ENCODE measurements at regions not wholly inside any gene's neighbourhood (a gene's known extent, or its start where the extent isn't known, plus 50 kb on each side); places are given as distances from the start of the nearest gene placed in this dataset.
"Not testable (repeated sequence)": the region's sequence is repeated elsewhere in the genome, so short reads cannot be mapped to it uniquely, and the experiment has no call there.

GRCh38 chr6:34646714-34647113 lies 49.9 kb downstream of the ILRUN start:
- no peaks in the 10 kb centered on the region for H3K9me3 Mint-ChIP-seq
- no peaks in the 10 kb centered on the region for H3K27me3 Mint-ChIP-seq (ENCODE audit: low read depth)
- no peak overlapping the region for H3K4me3 Mint-ChIP-seq
- POLR2A ChIA-PET: no interaction called here
- TF ChIP-seq E2F1 (CRISPR knock-in tag; IDR thresholded peaks at IDR 0.05): no peak
- H3K36me3 Mint-ChIP-seq: peaks cover 7% of the 10 kb centered on the region; the same call in 1 of the 2 replicates
- no peak for ATAC-seq
- no peaks in the 10 kb centered on the region for H3K4me1 Mint-ChIP-seq
- H3K27ac Mint-ChIP-seq: no peak overlapping the region
- CTCF ChIA-PET: no interaction called here
- no peak for DNase-seq (ENCODE audit: low spot score)

- H3K9me3 Mint-ChIP-seq: no peaks in the 10 kb centered on the region
- POLR2A ChIA-PET: no interaction called here
- DNase-seq (ENCODE audit: low spot score): no peak
- CTCF ChIA-PET: no interaction called here
- no peak overlapping the region for H3K4me3 Mint-ChIP-seq
- TF ChIP-seq ZBTB43 (CRISPR knock-in tag; IDR thresholded peaks at IDR 0.05): no peak
- TF ChIP-seq ELF4 (CRISPR knock-in tag; IDR thresholded peaks at IDR 0.05; ENCODE audit: low read depth): no peak
- no peak for TF ChIP-seq JUN (CRISPR knock-in tag; IDR thresholded peaks at IDR 0.05)
- no peak for TF ChIP-seq JAZF1 (CRISPR knock-in tag; IDR thresholded peaks at IDR 0.05)
- no peak for TF ChIP-seq ZNF416 (CRISPR knock-in tag; IDR thresholded peaks at IDR 0.05)
- TF ChIP-seq ZSCAN18 (CRISPR knock-in tag; IDR thresholded peaks at IDR 0.05): no peak
- TF ChIP-seq SOX15 (CRISPR knock-in tag; IDR thresholded peaks at IDR 0.05): no peak
- no peak for TF ChIP-seq SP1 (CRISPR knock-in tag; conservative IDR thresholded peaks at IDR 0.05)
- TF ChIP-seq ZNF121 (CRISPR knock-in tag; IDR thresholded peaks at IDR 0.05): no peak
- ATAC-seq: no peak
- no peaks in the 10 kb centered on the region for H3K27me3 Mint-ChIP-seq (ENCODE audit: low read depth)
- no peak overlapping the region for H3K27ac Mint-ChIP-seq
- H3K4me1 Mint-ChIP-seq: no peaks in the 10 kb centered on the region
- peaks cover 7% of the 10 kb centered on the region; the same call in 1 of the 2 replicates for H3K36me3 Mint-ChIP-seq
Measured at GRCh38 chr6:34645627-34646026, 50.9 kb downstream of the ILRUN start.

GRCh38 chr6:34644716-34645115 lies 51.9 kb downstream of the ILRUN start:
- ChIA-PET CTCF (no interaction called here), POLR2A (interaction anchor here (0.5 kb wide), 1 partner anchor 131 kb away, joined by 3 read pairs; no protein-coding TSS in a partner anchor)
- no peak for ATAC-seq
- Mint-ChIP-seq H3K36me3 (peaks cover 7% of the 10 kb centered on the region; the same call in 1 of the 2 replicates), H3K9me3 (no peaks in the 10 kb centered on the region), H3K4me3 (no peak overlapping the region), H3K27me3 (ENCODE audit: low read depth) (no peaks in the 10 kb centered on the region), H3K27ac (no peak overlapping the region), H3K4me1 (no peaks in the 10 kb centered on the region)
- no peak for TF ChIP-seq SMAD3 (CRISPR knock-in tag; IDR thresholded peaks at IDR 0.05; ENCODE audit: borderline replicate concordance)
- TF ChIP-seq ELF4 (CRISPR knock-in tag; IDR thresholded peaks at IDR 0.05; ENCODE audit: low read depth): no peak
- TF ChIP-seq ZNF396 (CRISPR knock-in tag; IDR thresholded peaks at IDR 0.05; ENCODE audit: borderline replicate concordance): no peak
- TF ChIP-seq CREM (CRISPR knock-in tag; IDR thresholded peaks at IDR 0.05): no peak
- TF ChIP-seq CDX4 (CRISPR knock-in tag; IDR thresholded peaks at IDR 0.05; ENCODE audit: borderline replicate concordance): no peak
- TF ChIP-seq RORB (CRISPR knock-in tag; IDR thresholded peaks at IDR 0.05): no peak
- no peak for TF ChIP-seq ZNF423 (CRISPR knock-in tag; IDR thresholded peaks at IDR 0.05)
- TF ChIP-seq RELA (CRISPR knock-in tag; IDR thresholded peaks at IDR 0.05; ENCODE audit: borderline replicate concordance): no peak
- DNase-seq (ENCODE audit: low spot score): no peak

GRCh38 chr6:34642427-34642826 lies 54.1 kb downstream of the ILRUN start:
- Mint-ChIP-seq H3K27ac (no peak overlapping the region), H3K4me1 (no peaks in the 10 kb centered on the region), H3K36me3 (peaks cover 7% of the 10 kb centered on the region; the same call in 1 of the 2 replicates), H3K9me3 (no peaks in the 10 kb centered on the region), H3K4me3 (no peak overlapping the region), H3K27me3 (ENCODE audit: low read depth) (no peaks in the 10 kb centered on the region)
- ATAC-seq: no peak
- TF ChIP-seq MLX (CRISPR knock-in tag; IDR thresholded peaks at IDR 0.05) (no peak), CREM (CRISPR knock-in tag; IDR thresholded peaks at IDR 0.05) (no peak), HMGA2 (CRISPR knock-in tag; IDR thresholded peaks at IDR 0.05) (no peak)
- POLR2A ChIA-PET: interaction anchor here (0.6 kb wide), 2 partner anchors 167 to 370 kb away, joined by 3 to 4 read pairs; no protein-coding TSS in a partner anchor
- no peak for DNase-seq (ENCODE audit: low spot score)
- CTCF ChIA-PET: no interaction called here

- DNase-seq (ENCODE audit: low spot score); ATAC-seq; POLR2A ChIA-PET; H3K9me3 Mint-ChIP-seq; H3K27ac Mint-ChIP-seq; H3K36me3 Mint-ChIP-seq; H3K27me3 Mint-ChIP-seq (ENCODE audit: low read depth); H3K4me3 Mint-ChIP-seq; H3K4me1 Mint-ChIP-seq: not testable (repeated sequence)
- CTCF ChIA-PET: interaction anchor here (0.9 kb wide), 1 partner anchor 181 kb away, joined by 3 read pairs; no protein-coding TSS in a partner anchor
Measured at GRCh38 chr6:34640074-34640849, 56.3 kb downstream of the ILRUN start.

All from WTC11 (cell line).